ENCODE measurements at regions not wholly inside any gene's neighbourhood (a gene's known extent, or its start where the extent isn't known, plus 50 kb on each side); places are given as distances from the start of the nearest gene placed in this dataset.

DNA sequence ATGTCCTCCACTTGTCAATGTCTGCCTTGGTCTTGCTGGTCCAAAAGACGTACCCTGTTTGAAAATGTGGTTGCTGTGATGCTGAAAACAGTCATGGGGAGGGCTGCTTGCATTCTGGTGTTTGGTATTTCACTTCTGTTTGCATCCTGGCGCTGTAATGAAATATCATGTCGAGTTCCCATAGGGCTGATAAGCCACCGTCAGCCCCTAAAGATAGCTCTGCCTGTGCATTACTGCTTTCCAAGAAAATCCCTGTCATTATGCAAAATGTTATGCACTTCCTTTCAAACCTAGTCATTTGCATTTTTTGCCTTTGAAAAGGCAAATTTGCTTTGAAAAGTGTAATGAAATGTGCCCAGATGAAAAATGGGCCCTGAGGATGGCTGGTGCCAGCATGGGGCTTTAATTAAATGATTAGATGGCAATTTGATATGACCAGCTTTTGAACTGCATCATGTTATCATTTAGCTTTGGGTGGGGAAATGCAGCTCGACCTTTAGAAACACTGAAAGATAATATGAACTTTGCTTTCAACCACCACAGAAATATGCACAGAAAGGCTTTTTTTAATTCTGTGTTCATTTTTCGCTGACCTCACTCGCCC, 374.4 kb upstream of the SGCD start:
- no peaks in the 10 kb centered on the region for H3K36me3 ChIP-seq
- intact Hi-C loops (cut with DNase I; ENCODE audit: low total_unique reads), result no loop called here
- no peak overlapping the region for H3K27ac ChIP-seq
- H3K4me3 ChIP-seq, result no peak overlapping the region
- DNase-seq (ENCODE audit: low spot score in 2 of 2), result no peak
- TF ChIP-seq POLR2AphosphoS5 (IDR thresholded peaks at IDR 0.05) (no peak), POLR2A (IDR thresholded peaks at IDR 0.05) (no peak)
- TF ChIP-seq, protein P1, sequence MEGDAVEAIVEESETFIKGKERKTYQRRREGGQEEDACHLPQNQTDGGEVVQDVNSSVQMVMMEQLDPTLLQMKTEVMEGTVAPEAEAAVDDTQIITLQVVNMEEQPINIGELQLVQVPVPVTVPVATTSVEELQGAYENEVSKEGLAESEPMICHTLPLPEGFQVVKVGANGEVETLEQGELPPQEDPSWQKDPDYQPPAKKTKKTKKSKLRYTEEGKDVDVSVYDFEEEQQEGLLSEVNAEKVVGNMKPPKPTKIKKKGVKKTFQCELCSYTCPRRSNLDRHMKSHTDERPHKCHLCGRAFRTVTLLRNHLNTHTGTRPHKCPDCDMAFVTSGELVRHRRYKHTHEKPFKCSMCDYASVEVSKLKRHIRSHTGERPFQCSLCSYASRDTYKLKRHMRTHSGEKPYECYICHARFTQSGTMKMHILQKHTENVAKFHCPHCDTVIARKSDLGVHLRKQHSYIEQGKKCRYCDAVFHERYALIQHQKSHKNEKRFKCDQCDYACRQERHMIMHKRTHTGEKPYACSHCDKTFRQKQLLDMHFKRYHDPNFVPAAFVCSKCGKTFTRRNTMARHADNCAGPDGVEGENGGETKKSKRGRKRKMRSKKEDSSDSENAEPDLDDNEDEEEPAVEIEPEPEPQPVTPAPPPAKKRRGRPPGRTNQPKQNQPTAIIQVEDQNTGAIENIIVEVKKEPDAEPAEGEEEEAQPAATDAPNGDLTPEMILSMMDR (IDR thresholded peaks at IDR 0.05), result no peak
- H3K27me3 ChIP-seq, result no peaks in the 10 kb centered on the region
- no peaks in the 10 kb centered on the region for H3K9me3 ChIP-seq
- H3K4me1 ChIP-seq, result no peaks in the 10 kb centered on the region

DNA sequence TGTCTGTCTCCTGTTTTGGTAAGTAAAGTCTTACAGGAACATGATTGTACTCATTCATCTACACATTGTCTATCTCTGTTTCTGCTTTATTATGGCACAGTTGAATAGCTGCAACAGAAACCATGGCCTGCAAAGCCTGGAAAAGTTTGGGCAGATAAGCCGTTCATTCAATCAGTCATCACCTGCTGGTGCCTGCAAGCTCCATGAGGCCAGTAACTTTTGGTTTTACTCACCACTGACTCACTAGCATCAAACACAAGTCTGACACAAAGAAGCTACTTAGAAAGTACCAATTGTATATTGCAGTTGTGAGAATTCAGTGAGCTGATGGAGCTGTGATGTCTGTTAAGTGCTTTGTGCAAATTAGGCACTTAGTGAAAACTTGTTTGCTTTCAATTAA, 373.6 kb upstream of the SGCD start:
- Histone ChIP-seq H3K27me3 (no peaks in the 10 kb centered on the region), H3K27ac (no peak overlapping the region), H3K9me3 (no peaks in the 10 kb centered on the region), H3K4me3 (no peak overlapping the region), H3K36me3 (no peaks in the 10 kb centered on the region), H3K4me1 (no peaks in the 10 kb centered on the region)
- intact Hi-C loops (cut with DNase I; ENCODE audit: low total_unique reads), result no loop called here
- no peak for DNase-seq (ENCODE audit: low spot score in 2 of 2)
- TF ChIP-seq, protein P1 (IDR thresholded peaks at IDR 0.05), result no peak

DNA sequence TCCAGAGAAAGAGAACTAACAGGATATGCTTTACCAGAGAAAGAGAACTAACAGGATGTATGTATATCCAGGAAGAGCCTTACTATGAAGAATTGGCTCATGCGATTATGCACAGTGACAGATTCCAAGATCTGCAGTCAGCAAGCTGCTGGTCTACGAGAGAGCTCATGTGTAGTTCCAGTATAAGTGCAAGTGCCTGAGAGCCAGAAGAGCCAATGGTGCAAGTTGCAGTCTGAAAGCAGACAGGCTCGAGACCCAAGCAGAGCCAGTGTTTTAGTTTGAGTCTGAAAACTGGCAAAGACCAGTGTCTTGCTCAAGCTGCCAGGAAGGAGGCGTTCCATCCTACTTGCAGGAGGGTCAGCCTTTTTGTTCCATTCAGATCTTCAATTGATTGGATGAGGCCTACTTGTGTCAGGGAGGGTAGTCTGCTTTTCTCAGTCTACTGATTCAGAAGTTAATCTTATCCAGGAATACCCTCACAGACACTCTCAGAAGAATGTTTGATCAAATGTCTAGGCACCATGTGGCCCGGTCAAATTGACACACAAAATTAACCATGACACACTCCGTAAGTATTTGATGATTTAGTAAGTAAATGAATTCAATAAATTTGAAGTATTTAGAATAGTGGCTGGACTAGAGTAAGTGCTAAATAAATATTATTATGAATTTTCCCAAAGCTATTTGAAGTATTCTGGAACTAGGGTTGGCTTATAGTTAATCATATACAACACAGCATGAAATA, 372.1 kb upstream of the SGCD start:
- TF ChIP-seq POLR2A (IDR thresholded peaks at IDR 0.05) (no peak), POLR2AphosphoS5 (IDR thresholded peaks at IDR 0.05) (no peak)
- TF ChIP-seq, protein P1 (IDR thresholded peaks at IDR 0.05), result no peak
- no peak for DNase-seq (ENCODE audit: low spot score in 2 of 2)
- no peaks in the 10 kb centered on the region for H3K4me1 ChIP-seq
- H3K27me3 ChIP-seq, result no peaks in the 10 kb centered on the region
- H3K9me3 ChIP-seq, result no peaks in the 10 kb centered on the region
- no peak overlapping the region for H3K27ac ChIP-seq
- no peak overlapping the region for H3K4me3 ChIP-seq
- intact Hi-C loops (cut with DNase I; ENCODE audit: low total_unique reads), result no loop called here
- H3K36me3 ChIP-seq, result no peaks in the 10 kb centered on the region

DNA sequence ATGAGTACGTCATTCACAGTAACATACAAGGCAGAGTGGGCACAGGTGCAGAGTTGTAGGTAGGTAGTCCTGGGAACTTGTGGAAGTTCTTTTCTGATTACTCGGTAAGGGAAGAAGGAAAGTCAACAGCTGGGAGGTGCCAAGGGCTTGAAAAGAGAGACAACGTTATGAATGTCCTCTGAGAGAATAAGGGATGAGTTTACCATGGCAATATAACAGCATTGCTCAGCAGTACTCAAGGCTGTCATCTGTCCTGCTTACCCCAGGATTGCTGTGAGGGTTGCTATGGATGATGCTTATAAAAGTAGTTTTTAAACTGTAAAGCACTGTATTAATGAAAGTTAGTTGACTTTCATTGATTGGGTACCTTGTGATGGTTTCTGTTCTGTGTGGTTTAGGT, 369.1 kb upstream of the SGCD start:
- H3K4me1 ChIP-seq, result no peaks in the 10 kb centered on the region
- H3K27ac ChIP-seq, result no peak overlapping the region
- no peak overlapping the region for H3K4me3 ChIP-seq
- H3K27me3 ChIP-seq, result no peaks in the 10 kb centered on the region
- intact Hi-C loops (cut with DNase I; ENCODE audit: low total_unique reads), result no loop called here
- no peak for DNase-seq (ENCODE audit: low spot score in 2 of 2)
- H3K9me3 ChIP-seq, result no peaks in the 10 kb centered on the region
- no peaks in the 10 kb centered on the region for H3K36me3 ChIP-seq
- no peak for TF ChIP-seq POLR2A (IDR thresholded peaks at IDR 0.05)
- no peak for TF ChIP-seq POLR2AphosphoS5 (IDR thresholded peaks at IDR 0.05)
- TF ChIP-seq, protein P1 (IDR thresholded peaks at IDR 0.05), result no peak

DNA sequence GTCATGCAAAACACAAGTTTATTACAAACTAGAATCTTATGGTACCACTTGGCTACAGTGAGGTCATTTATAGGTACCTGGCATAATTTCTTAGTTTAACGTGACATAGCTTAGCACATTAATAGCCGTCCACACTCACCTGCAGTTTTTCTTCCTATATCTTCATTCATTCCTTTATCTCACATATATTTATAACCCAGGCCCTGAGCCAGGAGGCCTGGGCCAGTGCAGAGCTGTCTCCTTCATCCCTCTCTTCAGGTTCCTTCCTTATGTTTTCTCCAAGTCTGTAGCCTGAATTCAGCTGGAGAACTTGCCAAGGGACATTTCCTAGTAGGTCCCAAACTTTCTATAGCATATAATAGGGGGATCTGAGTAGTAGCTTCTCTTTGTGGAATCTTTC, 367.9 kb upstream of the SGCD start:
- H3K27me3 ChIP-seq, result no peaks in the 10 kb centered on the region
- no peak overlapping the region for H3K27ac ChIP-seq
- H3K36me3 ChIP-seq, result no peaks in the 10 kb centered on the region
- no peak for DNase-seq (ENCODE audit: low spot score in 2 of 2)
- no peak for TF ChIP-seq POLR2AphosphoS5 (IDR thresholded peaks at IDR 0.05)
- TF ChIP-seq, protein P1 (IDR thresholded peaks at IDR 0.05), result no peak
- intact Hi-C loops (cut with DNase I; ENCODE audit: low total_unique reads), result no loop called here
- no peaks in the 10 kb centered on the region for H3K4me1 ChIP-seq
- H3K4me3 ChIP-seq, result no peak overlapping the region
- H3K9me3 ChIP-seq, result no peaks in the 10 kb centered on the region
